Cerebellar cortex (tissue), 1 donor: ENCODE measurements at regions not wholly inside any gene's neighbourhood (a gene's known extent, or its start where the extent isn't known, plus 50 kb on each side); places are given as distances from the start of the nearest gene placed in this dataset.

Experiments used
- DNase-seq: peaks from one replicate; pipeline ENCODE4 v3.0.0-alpha.2; 2015; ENCODE audit warnings: low spot score

DNA sequence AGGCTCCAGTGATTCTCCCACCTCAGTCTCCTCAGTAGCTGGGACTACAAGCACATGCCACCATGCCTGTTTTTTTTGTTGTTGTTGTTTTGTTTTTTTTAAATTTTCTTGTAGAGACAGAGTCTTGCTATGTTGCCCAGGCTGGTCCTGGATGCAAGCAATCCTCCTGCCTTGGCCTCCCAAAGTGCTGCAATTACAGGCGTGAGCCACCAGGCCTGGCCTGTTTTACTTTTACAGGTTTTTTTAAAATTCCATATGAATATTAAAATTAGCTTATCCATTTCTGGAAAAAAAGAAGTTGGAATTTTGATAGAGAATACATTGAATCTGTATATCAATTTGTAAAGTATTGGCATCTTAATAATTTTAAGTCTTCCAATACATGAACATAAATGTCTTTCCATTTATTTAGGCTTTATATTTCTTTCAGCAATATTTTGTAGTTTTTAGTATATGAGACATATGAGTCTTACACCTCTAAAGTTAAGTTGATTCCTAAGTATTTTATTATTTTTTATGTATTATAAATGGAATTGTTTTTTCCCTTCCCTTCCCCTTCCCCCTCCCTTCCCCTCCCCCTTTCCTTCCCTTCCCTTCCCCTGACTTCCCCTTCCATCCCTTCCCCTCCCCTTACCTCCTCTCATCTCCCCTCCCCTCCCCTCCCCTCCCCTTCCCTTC lies 323.5 kb upstream of the SALL1 start:
- no peak for DNase-seq

DNA sequence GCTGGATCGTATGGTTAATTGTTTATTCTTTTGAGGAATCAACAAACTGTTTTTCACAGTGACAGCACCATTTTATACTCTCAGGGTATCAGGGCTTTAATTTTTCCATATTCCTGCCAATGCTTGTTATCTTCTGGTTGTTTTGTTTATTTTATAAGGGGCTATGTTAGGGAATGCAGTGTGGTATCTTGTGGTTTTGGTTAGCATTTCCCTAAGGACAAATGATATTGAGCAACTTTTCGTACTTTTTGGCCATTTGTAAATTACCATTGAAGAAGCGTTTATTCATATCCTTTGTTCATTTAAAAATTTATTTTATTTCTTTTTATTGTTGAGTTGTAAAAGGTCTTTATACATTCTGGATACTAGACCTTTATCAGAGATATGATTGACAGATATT lies 322.0 kb upstream of the SALL1 start:
- no peak for DNase-seq

DNA sequence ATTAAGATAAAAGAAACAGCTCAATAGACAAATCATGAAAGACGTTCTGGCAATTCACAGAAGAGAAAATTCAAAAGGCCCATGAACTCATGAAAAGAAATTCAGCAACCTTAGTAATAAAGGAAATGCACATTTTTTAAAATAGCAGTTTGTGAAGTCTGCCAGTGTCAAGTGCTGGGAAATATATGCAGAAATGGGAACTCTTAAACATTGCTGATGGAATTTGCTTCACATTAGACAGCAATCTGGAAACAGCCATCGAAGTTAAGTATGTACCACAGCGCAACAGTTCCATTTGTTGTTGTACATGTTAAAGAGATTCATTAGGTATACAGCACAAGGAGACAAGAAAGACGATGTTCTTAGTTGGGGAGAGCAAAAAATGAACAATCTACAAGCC lies 319.4 kb upstream of the SALL1 start:
- DNase-seq, result no peak

DNA sequence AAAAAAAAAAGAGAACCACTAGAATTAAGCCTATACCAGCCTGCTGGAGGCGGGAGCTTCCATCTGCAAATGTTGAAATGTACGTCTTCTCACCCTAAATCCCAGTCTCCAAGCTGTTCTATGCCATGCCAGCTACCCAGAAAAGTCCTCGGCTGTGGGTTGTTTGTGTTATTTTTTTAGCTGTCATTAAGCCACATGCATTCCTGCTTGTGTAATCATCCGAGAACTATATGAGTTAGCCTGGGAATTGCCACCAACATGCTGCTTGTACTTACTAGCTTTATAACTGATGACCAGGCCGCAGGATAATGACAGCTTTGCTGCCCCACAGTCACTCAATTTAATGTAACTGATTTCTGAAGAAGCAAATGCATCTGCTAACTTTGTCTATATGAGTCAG lies 313.9 kb upstream of the SALL1 start:
- no peak for DNase-seq

GRCh38 chr16:51461255-51461654 lies 310.2 kb upstream of the SALL1 start:
- no peak for DNase-seq

DNA sequence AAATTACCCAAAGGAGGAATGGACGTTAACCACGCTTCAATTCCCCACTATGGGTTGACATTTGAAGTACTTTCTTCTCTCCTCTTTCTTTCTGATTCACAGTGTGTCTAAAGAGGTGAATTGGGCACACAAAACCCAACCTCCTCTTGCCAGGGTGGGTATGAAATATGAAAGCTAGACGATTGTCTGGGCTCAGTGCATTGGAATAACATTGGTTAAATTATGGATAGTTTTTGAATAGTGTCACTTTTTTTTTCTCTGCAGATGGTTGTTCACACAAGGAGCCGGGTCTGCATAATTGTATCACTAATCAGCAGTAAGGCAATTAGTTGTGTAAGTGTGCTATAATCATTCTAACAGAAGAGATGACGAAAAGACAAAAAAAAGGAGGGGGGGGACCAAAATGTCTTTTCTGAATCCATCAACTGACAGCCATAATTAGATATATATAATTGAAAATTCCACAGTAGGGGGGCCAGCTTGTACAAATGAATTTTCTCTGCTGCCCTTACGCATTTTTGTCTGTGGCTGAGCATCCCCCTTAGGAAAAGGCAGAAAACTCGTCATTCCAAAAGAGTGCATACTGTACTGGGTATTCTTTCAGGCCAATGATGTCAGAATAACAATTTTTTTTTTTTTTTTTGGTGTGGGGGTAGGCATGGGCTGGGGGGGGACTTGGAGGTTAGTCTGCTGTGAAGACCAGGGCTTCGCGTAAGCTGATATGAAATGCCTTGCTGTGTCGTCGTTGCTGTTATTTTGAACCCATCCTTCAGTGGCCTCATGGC lies 307.5 kb upstream of the SALL1 start:
- no peak for DNase-seq

DNA sequence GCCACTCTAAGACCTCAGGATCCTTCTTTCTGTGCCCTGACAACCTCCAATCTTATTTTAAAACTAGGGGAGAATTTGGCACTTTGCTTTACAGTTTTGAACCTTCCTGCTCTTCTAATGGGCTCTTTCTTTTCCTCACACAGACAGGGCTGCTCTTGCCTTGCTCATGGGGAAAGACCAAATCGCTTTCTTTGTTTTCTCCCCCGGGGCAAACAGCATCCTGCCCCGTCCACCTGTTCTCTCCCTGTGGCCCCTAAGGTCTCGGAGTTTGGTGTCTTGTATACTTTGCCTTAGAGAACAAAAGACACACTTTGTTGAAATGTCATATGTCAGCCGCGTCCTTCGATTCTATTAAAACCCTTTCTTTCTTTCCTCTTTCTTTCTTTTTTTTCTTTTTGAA lies 306.7 kb upstream of the SALL1 start:
- DNase-seq, result no peak

DNA sequence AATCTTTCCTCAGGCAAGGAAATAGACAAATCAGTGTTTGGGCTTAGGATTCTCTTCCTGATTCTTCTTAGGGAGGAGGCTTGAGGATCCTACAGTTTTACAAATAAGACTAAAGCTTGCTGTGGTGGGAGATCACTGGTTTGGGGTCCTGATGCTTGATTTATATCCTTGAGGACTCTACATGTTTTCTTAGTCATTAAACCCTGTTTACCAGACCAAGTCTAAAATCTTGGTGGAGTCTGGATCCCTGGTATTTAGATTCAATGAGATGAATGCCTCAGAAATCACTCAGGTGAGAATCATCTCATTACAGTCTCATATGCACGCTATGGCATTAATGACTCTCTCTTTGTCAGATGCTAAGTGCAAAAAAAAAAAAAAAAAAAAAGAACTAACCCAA lies 304.3 kb upstream of the SALL1 start:
- DNase-seq, result no peak

DNA sequence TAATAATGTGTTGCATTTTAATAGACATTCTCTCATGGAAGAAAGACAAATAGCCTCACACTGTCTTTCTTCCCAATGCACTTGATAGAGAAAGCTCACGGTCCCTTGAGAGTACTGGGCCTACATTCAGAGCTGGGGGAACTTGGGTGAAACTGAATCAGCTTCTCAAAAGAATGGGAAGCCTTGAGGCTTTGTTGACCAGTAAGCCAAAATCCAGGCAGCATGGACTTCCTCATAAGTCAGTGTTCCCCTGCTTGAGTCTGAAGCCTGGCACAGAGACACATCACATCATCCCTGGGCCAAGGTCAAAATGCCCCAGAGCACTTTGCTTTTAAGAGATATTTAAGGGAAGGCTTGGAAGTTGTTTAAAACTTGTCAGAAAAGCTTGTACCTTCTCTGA lies 302.2 kb upstream of the SALL1 start:
- DNase-seq, result no peak

DNA sequence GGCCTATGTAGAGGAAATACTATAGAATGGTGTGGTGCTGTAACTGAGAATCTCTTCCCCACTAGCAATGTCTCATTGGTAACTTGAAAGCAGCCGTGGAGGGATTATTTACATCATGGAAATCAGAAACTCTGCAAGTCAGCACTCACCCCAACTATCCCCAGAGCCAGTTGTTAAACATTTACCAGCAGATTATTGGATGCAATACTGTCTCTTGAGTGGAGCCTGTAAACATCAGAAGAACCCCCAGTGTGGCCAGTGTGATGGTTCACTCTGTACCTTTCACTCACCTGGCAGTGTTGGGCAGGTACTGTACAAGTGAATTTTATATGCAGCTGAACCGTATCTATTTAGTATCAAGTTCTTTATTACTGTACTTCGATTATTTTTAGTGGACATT lies 299.8 kb upstream of the SALL1 start:
- no peak for DNase-seq

- no peak for DNase-seq
These were observed 299.3 kb upstream of the SALL1 start for GRCh38 chr16:51450376-51450775.

DNA sequence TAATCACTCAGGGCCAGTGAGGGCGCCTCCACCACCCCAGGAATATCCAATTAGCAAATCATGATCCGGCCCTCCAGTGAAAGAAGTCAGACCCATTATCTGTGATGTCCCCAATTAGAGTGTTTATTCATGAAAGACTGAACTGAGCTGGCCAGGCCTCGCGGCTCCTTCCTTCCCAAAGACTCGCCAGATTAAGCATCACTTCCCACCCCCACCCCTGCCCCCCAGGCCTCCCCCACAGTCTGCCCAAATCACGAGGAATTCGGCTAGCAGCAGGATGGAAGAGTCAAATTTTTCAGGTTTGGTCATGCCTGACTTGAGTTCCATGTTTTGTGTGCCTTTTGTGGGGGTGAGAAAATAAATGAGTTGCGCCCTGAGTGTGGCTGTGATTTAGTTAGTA lies 298.4 kb upstream of the SALL1 start:
- DNase-seq, result no peak

- no peak for DNase-seq
These were observed 294.2 kb upstream of the SALL1 start for GRCh38 chr16:51445250-51445649.

GRCh38 chr16:51443934-51444333 lies 292.9 kb upstream of the SALL1 start:
- DNase-seq, result no peak

GRCh38 chr16:51442141-51442870 lies 291.2 kb upstream of the SALL1 start:
- DNase-seq, result no peak

DNA sequence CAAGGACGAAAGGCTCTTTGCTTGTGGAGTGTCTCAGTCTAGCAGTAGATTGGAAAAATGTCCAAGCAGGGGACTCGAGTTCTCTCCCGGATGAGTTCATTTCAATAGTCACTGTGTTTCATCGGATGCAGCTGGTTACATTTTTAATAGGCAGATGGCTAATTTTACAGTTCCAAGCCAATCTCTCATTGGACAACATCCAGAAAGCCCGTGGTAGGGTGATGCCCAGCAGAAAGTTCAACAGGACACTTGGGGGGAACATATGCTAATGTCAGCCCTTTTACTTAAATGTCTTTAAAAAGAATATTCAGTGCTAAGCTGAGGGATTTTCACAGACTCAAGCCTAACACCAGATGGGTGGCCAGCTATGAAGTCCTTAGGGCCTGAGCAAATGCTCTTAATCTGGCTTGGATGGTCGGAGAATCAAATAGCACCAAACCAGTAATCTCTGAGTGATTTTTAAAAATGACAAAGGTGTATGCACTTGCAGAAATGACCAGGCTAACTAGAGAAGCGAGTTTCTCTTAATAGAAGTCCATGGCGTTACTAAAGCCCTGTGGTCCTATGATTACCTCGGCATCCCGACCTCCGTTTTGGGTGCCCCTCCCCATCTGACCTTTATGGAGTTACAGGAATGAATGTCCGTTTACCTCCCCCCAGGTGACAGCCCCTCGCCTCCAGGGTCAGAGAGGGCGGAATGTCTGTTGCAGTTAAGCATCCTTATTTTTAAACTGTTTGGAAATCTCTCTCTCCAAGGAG lies 289.2 kb upstream of the SALL1 start:
- DNase-seq, result no peak

DNA sequence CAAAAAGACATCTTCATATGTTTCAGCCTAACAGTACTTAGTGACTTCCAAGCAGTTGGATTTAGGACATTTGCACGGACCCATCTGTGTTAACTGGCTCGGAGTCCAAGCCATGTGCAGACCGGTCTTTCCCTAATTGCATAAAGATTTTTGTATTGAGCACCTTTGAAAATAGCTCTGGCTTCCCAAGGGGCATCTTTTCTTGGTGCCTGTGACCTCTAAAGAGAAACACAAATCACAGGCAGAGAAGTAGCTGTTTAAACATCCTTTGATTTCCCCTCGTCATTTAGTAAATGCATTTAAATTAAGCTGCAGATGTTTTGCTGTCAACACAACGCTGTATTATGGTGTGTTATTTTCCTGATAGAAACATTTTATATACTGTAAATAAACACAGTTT lies 288.2 kb upstream of the SALL1 start:
- no peak for DNase-seq

DNA sequence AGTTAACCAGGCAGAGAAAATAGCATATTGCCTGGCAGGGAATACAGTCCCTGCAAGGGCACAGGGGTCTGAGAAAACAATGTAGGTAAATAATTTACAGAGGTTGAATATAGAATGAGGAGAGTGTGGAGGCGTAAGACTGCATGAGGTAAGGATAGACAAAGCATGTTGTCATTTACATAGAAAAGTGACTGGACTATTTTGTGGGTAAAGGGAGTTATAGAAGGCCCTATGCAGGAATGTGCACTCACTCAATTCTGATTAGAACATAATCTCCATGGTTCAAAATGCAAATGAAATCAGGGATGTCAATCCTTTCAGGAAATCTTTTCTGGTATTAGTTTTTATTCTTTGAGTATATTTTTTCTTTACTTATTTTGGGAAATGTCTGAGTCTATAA lies 285.7 kb upstream of the SALL1 start:
- DNase-seq, result no peak

DNA sequence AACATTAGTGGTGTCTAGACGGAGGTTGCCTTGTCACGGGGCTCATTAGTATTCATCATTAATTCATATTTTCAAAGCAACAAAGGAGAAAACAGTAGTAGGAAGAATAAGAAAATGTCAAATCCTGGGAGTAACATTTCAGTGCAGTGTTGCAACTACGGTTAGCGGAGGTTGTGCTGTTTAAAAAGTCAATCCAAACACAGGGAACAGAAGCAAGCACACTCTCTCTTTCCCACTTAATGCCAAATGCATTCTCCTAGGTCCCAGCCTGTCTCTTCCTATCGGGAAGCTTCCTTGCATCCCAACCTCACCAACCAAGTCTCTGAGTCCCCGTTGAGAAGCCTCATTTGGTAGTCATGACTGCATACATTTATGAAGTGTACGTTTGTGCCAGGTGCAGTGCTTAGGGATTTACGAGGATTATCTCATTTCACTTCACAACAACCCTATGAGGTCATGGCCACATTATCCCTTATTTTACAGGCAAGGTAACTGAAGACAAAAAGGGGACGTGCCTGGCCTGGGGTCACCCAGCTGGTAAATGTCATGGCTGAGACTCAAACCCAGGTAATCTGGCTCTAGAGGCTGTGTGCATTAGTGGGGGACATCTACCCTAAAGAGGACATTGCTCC lies 283.6 kb upstream of the SALL1 start:
- DNase-seq, result no peak

DNA sequence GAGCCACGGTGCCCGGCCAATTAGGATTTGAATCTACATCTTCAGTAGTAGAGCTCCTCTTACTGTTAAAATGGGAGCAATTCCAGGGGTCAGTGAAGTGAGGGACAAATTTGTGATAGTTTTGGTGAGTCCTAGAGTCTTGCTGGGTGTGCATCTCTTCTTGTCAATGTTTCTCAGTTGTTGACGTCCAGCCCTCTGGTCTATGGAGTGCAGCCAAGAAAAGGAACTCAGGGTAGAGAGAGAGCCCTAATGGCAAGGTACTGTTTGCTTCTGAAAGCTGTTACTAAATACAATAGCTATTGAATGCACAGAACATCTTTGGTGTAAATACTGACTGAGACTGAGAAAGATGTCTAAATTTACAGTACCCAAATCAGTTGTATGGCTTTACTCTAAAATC lies 282.5 kb upstream of the SALL1 start:
- DNase-seq, result no peak

- no peak for DNase-seq
These were observed 280.6 kb upstream of the SALL1 start for GRCh38 chr16:51431517-51432241.
